SJSA1 (cell line): ENCODE measurements at regions not wholly inside any gene's neighbourhood (a gene's known extent, or its start where the extent isn't known, plus 50 kb on each side); places are given as distances from the start of the nearest gene placed in this dataset.

Experiments used
- DNase-seq, 2 experiments: peaks; one replicate each; pipeline ENCODE4 v3.0.0-alpha.2; 2015 to 2020; ENCODE audit warnings: low spot score in 2 of 2, low read depth in 1 of 2
- H3K27ac ChIP-seq: fragments of 250-450 bp; sonication (Bioruptor Pico); 2 replicates; pipeline ENCODE4 v1.5.1; 2020; ENCODE audit warnings: mild to moderate bottlenecking, moderate library complexity
- H3K27me3 ChIP-seq: fragments of 250-450 bp; sonication (Bioruptor Pico); replicated peaks from 2 replicates; pipeline ENCODE4 v1.5.1; 2020; ENCODE audit warnings: mild to moderate bottlenecking, moderate library complexity
- H3K36me3 ChIP-seq: fragments of 250-450 bp; sonication (Bioruptor Pico); 2 replicates; pipeline ENCODE4 v1.5.1; 2020; ENCODE audit warnings: mild to moderate bottlenecking
- H3K4me1 ChIP-seq: fragments of 250-450 bp; sonication (Bioruptor Pico); replicated peaks from 2 replicates; pipeline ENCODE4 v1.6.1; 2021; ENCODE audit warnings: mild to moderate bottlenecking
- H3K4me3 ChIP-seq: fragments of 250-450 bp; sonication (Bioruptor Pico); 2 replicates; pipeline ENCODE4 v1.5.1; 2020; ENCODE audit warnings: mild to moderate bottlenecking
- H3K9me3 ChIP-seq: fragments of 250-450 bp; sonication (Bioruptor Pico); replicated peaks from 2 replicates; pipeline ENCODE4 v1.5.1; 2020; ENCODE audit warnings: mild to moderate bottlenecking

- H3K4me3 ChIP-seq, result no peak overlapping the region
- no peaks in the 10 kb centered on the region for H3K9me3 ChIP-seq
- H3K4me1 ChIP-seq, result no peaks in the 10 kb centered on the region
- H3K27me3 ChIP-seq, result 0 out of 2 replicates have a peak, but pooled peaks cover 2% of the 10 kb centered on the region
- no peak overlapping the region for H3K27ac ChIP-seq
- no peaks in the 10 kb centered on the region for H3K36me3 ChIP-seq
- DNase-seq, result no peak
Measured at GRCh38 chr4:157607996-157608395, 387.5 kb downstream of the GRIA2 start.

GRCh38 chr4:157600583-157600982 lies 380.1 kb downstream of the GRIA2 start:
- Histone ChIP-seq H3K36me3 (no peaks in the 10 kb centered on the region), H3K4me3 (no peak overlapping the region), H3K9me3 (no peaks in the 10 kb centered on the region), H3K27ac (no peak overlapping the region), H3K4me1 (no peaks in the 10 kb centered on the region), H3K27me3 (no peaks in the 10 kb centered on the region)
- no peak for DNase-seq

- Histone ChIP-seq H3K4me1 (no peaks in the 10 kb centered on the region), H3K9me3 (no peaks in the 10 kb centered on the region), H3K27me3 (no peaks in the 10 kb centered on the region; the same call in 1 of the 2 replicates), H3K4me3 (no peak overlapping the region), H3K36me3 (no peaks in the 10 kb centered on the region), H3K27ac (no peak overlapping the region)
- DNase-seq, result no peak
Measured at GRCh38 chr4:157591245-157591644, 370.7 kb downstream of the GRIA2 start.

- Histone ChIP-seq H3K4me3 (no peak overlapping the region), H3K36me3 (no peaks in the 10 kb centered on the region), H3K9me3 (no peaks in the 10 kb centered on the region), H3K27ac (no peak overlapping the region), H3K27me3 (no peaks in the 10 kb centered on the region; the same call in 1 of the 2 replicates), H3K4me1 (no peaks in the 10 kb centered on the region)
- DNase-seq, result no peak
Measured at GRCh38 chr4:157590679-157591078, 370.2 kb downstream of the GRIA2 start.

- Histone ChIP-seq H3K9me3 (no peaks in the 10 kb centered on the region), H3K4me1 (no peaks in the 10 kb centered on the region), H3K4me3 (no peak overlapping the region), H3K27ac (no peak overlapping the region), H3K27me3 (no peaks in the 10 kb centered on the region; the same call in 1 of the 2 replicates), H3K36me3 (no peaks in the 10 kb centered on the region)
- DNase-seq, result no peak
Measured at GRCh38 chr4:157587681-157588423, 367.3 kb downstream of the GRIA2 start.

GRCh38 chr4:157582141-157582540 lies 361.6 kb downstream of the GRIA2 start:
- no peak overlapping the region for H3K27ac ChIP-seq
- no peaks in the 10 kb centered on the region for H3K9me3 ChIP-seq
- H3K36me3 ChIP-seq, result no peaks in the 10 kb centered on the region
- no peaks in the 10 kb centered on the region for H3K27me3 ChIP-seq
- no peak overlapping the region for H3K4me3 ChIP-seq
- H3K4me1 ChIP-seq, result no peaks in the 10 kb centered on the region
- no peak for DNase-seq

GRCh38 chr4:157576671-157577217 lies 356.2 kb downstream of the GRIA2 start:
- Histone ChIP-seq H3K27me3 (no peaks in the 10 kb centered on the region), H3K9me3 (no peaks in the 10 kb centered on the region), H3K4me3 (no peak overlapping the region), H3K36me3 (no peaks in the 10 kb centered on the region), H3K27ac (no peak overlapping the region), H3K4me1 (no peaks in the 10 kb centered on the region)
- no peak for DNase-seq

GRCh38 chr4:157575339-157575738 lies 354.8 kb downstream of the GRIA2 start:
- Histone ChIP-seq H3K27ac (no peak overlapping the region), H3K4me3 (no peak overlapping the region), H3K36me3 (no peaks in the 10 kb centered on the region), H3K4me1 (no peaks in the 10 kb centered on the region), H3K9me3 (no peaks in the 10 kb centered on the region), H3K27me3 (no peaks in the 10 kb centered on the region)
- no peak for DNase-seq

GRCh38 chr4:157574606-157575005 lies 354.1 kb downstream of the GRIA2 start:
- Histone ChIP-seq H3K27ac (no peak overlapping the region), H3K4me1 (no peaks in the 10 kb centered on the region), H3K36me3 (no peaks in the 10 kb centered on the region), H3K9me3 (no peaks in the 10 kb centered on the region), H3K27me3 (no peaks in the 10 kb centered on the region), H3K4me3 (no peak overlapping the region)
- DNase-seq, result no peak

GRCh38 chr4:157572951-157573350 lies 352.4 kb downstream of the GRIA2 start:
- Histone ChIP-seq H3K4me1 (no peaks in the 10 kb centered on the region), H3K4me3 (no peak overlapping the region), H3K9me3 (no peaks in the 10 kb centered on the region), H3K36me3 (no peaks in the 10 kb centered on the region), H3K27me3 (no peaks in the 10 kb centered on the region), H3K27ac (no peak overlapping the region)
- DNase-seq, result no peak

- Histone ChIP-seq H3K4me3 (no peak overlapping the region), H3K36me3 (no peaks in the 10 kb centered on the region), H3K27me3 (no peaks in the 10 kb centered on the region), H3K4me1 (no peaks in the 10 kb centered on the region), H3K9me3 (no peaks in the 10 kb centered on the region), H3K27ac (no peak overlapping the region)
- no peak for DNase-seq
Measured at GRCh38 chr4:157572284-157572683, 351.8 kb downstream of the GRIA2 start.

- DNase-seq, result no peak
- Histone ChIP-seq H3K9me3 (no peaks in the 10 kb centered on the region), H3K36me3 (no peaks in the 10 kb centered on the region), H3K27ac (no peak overlapping the region), H3K27me3 (no peaks in the 10 kb centered on the region), H3K4me1 (no peaks in the 10 kb centered on the region), H3K4me3 (no peak overlapping the region)
Measured at GRCh38 chr4:157564771-157565170, 344.2 kb downstream of the GRIA2 start.

- Histone ChIP-seq H3K27me3 (no peaks in the 10 kb centered on the region), H3K27ac (no peak overlapping the region), H3K9me3 (no peaks in the 10 kb centered on the region), H3K4me3 (no peak overlapping the region), H3K4me1 (no peaks in the 10 kb centered on the region), H3K36me3 (no peaks in the 10 kb centered on the region)
- no peak for DNase-seq
Measured at GRCh38 chr4:157564218-157564617, 343.7 kb downstream of the GRIA2 start.

- H3K27me3 ChIP-seq, result no peaks in the 10 kb centered on the region; the same call in 1 of the 2 replicates
- no peak overlapping the region for H3K4me3 ChIP-seq
- DNase-seq, result no peak
- H3K4me1 ChIP-seq, result no peaks in the 10 kb centered on the region
- H3K9me3 ChIP-seq, result no peaks in the 10 kb centered on the region
- H3K36me3 ChIP-seq, result no peaks in the 10 kb centered on the region
- H3K27ac ChIP-seq, result no peak overlapping the region
Measured at GRCh38 chr4:157558016-157558415, 337.5 kb downstream of the GRIA2 start.
